22Rv1 (cell line): ENCODE measurements at regions not wholly inside any gene's neighbourhood (a gene's known extent, or its start where the extent isn't known, plus 50 kb on each side); places are given as distances from the start of the nearest gene placed in this dataset.

Source experiments
- CTCF ChIP-seq: fragments of 450-650 bp; IDR thresholded peaks from 2 replicates; pipeline ENCODE4 v1.5.1; 2017; ENCODE audit warnings: mild to moderate bottlenecking
- ZFX ChIP-seq: fragments of 450-650 bp; IDR thresholded peaks from 2 replicates; pipeline ENCODE4 v1.6.1; 2017; ENCODE audit warnings: antibody characterized with exemption, borderline replicate concordance

GRCh38 chr17:79317916-79318315 lies 243.3 kb downstream of the ENGASE start:
- TF ChIP-seq CTCF (no peak), ZFX (no peak)
